Neutrophil (primary cell): ENCODE measurements at regions not wholly inside any gene's neighbourhood (a gene's known extent, or its start where the extent isn't known, plus 50 kb on each side); places are given as distances from the start of the nearest gene placed in this dataset.

Experiments
- H3K27ac ChIP-seq: fragments of 200-600 bp; sonication (generic); 2 replicates; pipeline ENCODE4 v1.5.1; 2016; ENCODE audit warnings: mild to moderate bottlenecking, moderate library complexity
- H3K27me3 ChIP-seq: fragments of 200-600 bp; sonication (generic); 2 replicates; pipeline ENCODE4 v1.6.0; 2016; ENCODE audit warnings: mild to moderate bottlenecking
- H3K36me3 ChIP-seq: fragments of 200-600 bp; sonication (generic); 2 replicates; pipeline ENCODE4 v1.5.1; 2017
- H3K4me1 ChIP-seq, 2 experiments: fragments of 200-600 bp in 1 of 2; sonication (generic) in 1 of 2; 1 replicate in 1 of 2; 2 replicates in 1 of 2; pipeline versions ENCODE4 v1.5.1 to v1.6.1; 2013 to 2016; ENCODE audit warnings: low read depth in 1 of 2, low read length in 1 of 2, mild to moderate bottlenecking in 1 of 2, moderate library complexity in 1 of 2; ENCODE audit not compliant: control insufficient read depth in 1 of 2, insufficient read depth in 1 of 2
- H3K4me3 ChIP-seq, 2 experiments: fragments of 200-600 bp in 1 of 2; sonication (generic) in 1 of 2; 1 replicate in 1 of 2; 2 replicates in 1 of 2; pipeline ENCODE4 v1.5.1; 2013 to 2016; ENCODE audit warnings: low read depth in 1 of 2, low read length in 1 of 2, mild to moderate bottlenecking in 1 of 2, moderate library complexity in 1 of 2
- H3K9me3 ChIP-seq: fragments of 200-600 bp; sonication (generic); 2 replicates; pipeline ENCODE4 v1.5.1; 2016
- TF ChIP-seq, protein P1 (sequence below): fragments of 200-600 bp; sonication (generic); IDR thresholded peaks from 2 replicates; pipeline ENCODE4 v1.5.1; 2016; ENCODE audit warnings: antibody characterized with exemption

GRCh38 chr6:14258117-14258516 is 140.5 kb downstream of the CD83 start:
- no peaks in the 10 kb centered on the region for H3K36me3 ChIP-seq
- H3K9me3 ChIP-seq, result no peaks in the 10 kb centered on the region
- H3K4me3 ChIP-seq, result no peak overlapping the region
- no peaks in the 10 kb centered on the region for H3K27me3 ChIP-seq
- no peak overlapping the region for H3K27ac ChIP-seq
- TF ChIP-seq, protein P1, sequence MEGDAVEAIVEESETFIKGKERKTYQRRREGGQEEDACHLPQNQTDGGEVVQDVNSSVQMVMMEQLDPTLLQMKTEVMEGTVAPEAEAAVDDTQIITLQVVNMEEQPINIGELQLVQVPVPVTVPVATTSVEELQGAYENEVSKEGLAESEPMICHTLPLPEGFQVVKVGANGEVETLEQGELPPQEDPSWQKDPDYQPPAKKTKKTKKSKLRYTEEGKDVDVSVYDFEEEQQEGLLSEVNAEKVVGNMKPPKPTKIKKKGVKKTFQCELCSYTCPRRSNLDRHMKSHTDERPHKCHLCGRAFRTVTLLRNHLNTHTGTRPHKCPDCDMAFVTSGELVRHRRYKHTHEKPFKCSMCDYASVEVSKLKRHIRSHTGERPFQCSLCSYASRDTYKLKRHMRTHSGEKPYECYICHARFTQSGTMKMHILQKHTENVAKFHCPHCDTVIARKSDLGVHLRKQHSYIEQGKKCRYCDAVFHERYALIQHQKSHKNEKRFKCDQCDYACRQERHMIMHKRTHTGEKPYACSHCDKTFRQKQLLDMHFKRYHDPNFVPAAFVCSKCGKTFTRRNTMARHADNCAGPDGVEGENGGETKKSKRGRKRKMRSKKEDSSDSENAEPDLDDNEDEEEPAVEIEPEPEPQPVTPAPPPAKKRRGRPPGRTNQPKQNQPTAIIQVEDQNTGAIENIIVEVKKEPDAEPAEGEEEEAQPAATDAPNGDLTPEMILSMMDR, result no peak
- H3K4me1 ChIP-seq, result no peaks in the 10 kb centered on the region

GRCh38 chr6:14258695-14259593 is 141.4 kb downstream of the CD83 start:
- TF ChIP-seq, protein P1, result no peak
- Histone ChIP-seq H3K4me3 (no peak overlapping the region), H3K27me3 (no peaks in the 10 kb centered on the region), H3K9me3 (no peaks in the 10 kb centered on the region), H3K36me3 (no peaks in the 10 kb centered on the region), H3K27ac (no peak overlapping the region), H3K4me1 (no peaks in the 10 kb centered on the region)

- Histone ChIP-seq H3K27me3 (no peaks in the 10 kb centered on the region), H3K27ac (no peak overlapping the region), H3K4me1 (no peaks in the 10 kb centered on the region), H3K9me3 (no peaks in the 10 kb centered on the region), H3K4me3 (no peak overlapping the region), H3K36me3 (no peaks in the 10 kb centered on the region)
- TF ChIP-seq, protein P1, result no peak
Observed at GRCh38 chr6:14259594-14260152, 142.1 kb downstream of the CD83 start.

DNA sequence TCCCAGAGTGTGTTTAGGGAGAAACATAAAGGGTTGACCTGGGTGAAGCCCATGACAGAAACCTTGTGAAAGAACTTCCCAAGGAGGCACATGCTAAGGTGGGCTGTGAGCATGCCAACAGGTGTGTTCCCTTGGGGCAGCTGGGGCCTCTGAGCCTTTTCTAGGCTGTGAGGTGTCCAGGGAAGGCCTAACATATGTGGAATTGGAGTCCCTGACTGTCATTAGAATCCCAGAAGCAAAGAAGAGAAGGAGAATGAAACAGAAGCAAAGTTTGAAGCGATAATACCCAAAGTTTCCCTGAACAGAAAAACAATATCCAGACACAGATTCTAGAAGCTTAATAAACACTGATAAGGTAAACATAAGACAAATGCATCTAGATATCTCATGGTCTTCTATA is 143.3 kb downstream of the CD83 start:
- Histone ChIP-seq H3K9me3 (no peaks in the 10 kb centered on the region), H3K4me1 (no peaks in the 10 kb centered on the region), H3K27me3 (no peaks in the 10 kb centered on the region), H3K27ac (no peak overlapping the region), H3K4me3 (no peak overlapping the region), H3K36me3 (no peaks in the 10 kb centered on the region)
- TF ChIP-seq, protein P1, result no peak

DNA sequence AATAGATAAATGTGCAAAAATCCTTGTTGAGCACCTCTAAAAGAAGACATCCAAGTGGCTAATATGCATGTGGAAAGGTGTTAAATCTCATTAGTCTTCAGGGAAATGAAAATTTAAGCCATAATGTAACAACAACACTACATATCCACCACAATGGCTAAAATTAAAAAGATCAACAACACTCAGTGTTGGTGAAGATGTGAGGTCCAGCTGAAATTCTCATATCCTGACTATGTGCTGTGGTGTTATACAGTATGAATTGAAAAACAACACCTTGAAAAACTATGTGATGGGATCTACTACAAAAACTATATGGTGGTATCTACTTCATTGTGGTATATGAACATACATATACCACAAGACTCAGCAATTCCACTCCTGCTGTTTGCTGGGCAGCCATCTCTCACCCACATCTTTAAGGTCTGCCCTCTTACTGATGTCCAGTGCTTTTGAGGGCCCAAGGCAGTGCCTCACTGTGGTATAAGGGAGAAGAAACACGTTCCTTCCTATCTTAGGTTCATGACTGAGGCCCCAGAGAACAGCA is 146.4 kb downstream of the CD83 start:
- Histone ChIP-seq H3K9me3 (no peaks in the 10 kb centered on the region), H3K27ac (no peak overlapping the region), H3K27me3 (no peaks in the 10 kb centered on the region), H3K36me3 (no peaks in the 10 kb centered on the region), H3K4me3 (no peak overlapping the region), H3K4me1 (no peaks in the 10 kb centered on the region)
- TF ChIP-seq, protein P1, result no peak
